ENCODE measurements at regions not wholly inside any gene's neighbourhood (a gene's known extent, or its start where the extent isn't known, plus 50 kb on each side); places are given as distances from the start of the nearest gene placed in this dataset.

DNA sequence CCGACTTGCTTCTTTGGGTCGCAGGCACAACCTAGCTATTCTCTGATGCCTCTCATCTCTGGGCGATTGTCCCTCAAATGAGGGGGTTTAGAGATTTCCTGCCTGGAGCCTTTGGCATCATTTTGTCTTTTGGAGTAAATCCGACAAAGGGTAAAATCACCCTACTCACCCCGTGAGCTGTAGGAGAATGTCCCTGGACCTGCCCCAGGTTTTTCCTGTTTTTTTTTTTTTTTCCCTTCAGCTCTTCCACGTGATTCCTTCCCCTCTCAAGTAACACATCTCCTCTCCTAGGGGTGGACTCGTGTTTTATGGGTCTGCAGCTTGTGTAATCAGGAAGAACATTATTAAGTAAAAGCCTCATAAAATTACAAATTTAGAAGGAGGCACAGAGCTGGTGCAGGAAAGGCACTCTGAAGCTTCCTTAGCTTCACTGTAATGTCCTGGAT lies 128.4 kb upstream of the ZNF746 start:
- no peak overlapping the region for H3K9ac ChIP-seq (replicated peaks in 1 of 4; ENCODE audit: extremely low read depth in 1 of 4, low read depth in 3 of 4, low read length in 3 of 4)
- no peak overlapping the region for H3K56ac ChIP-seq (replicated peaks; ENCODE audit: insufficient read length, low read depth, low read length)
- no peak for TF ChIP-seq BACH1 (IDR thresholded peaks at IDR 0.05; ENCODE audit: low read length)
- TF ChIP-seq MAFK (IDR thresholded peaks at IDR 0.05; ENCODE audit: low read depth, low read length): no peak
- no peak for TF ChIP-seq KDM1A (IDR thresholded peaks at IDR 0.05; ENCODE audit: borderline replicate concordance, low read length)
- no peak for TF ChIP-seq CREB1 (IDR thresholded peaks at IDR 0.05)
- TF ChIP-seq POLR2AphosphoS5 (IDR thresholded peaks at IDR 0.05; ENCODE audit: low read depth, low read length): no peak
- TF ChIP-seq TBP (IDR thresholded peaks at IDR 0.05; ENCODE audit: low read depth, low read length): no peak
- TF ChIP-seq TAF1 (IDR thresholded peaks at IDR 0.05; ENCODE audit: low read depth, low read length): no peak
- TF ChIP-seq SIRT6 (IDR thresholded peaks at IDR 0.05; ENCODE audit: low read length): no peak
- TF ChIP-seq JUND (IDR thresholded peaks at IDR 0.05; ENCODE audit: low read length): no peak
- TF ChIP-seq CHD1 (IDR thresholded peaks at IDR 0.05; ENCODE audit: low read depth, low read length): no peak
- H3K4me1 ChIP-seq (replicated peaks in 1 of 4; ENCODE audit: control insufficient read depth in 3 of 4, insufficient read depth in 4 of 4, low read length in 3 of 4): peaks cover 0 to 2% (median 0%) of the 10 kb centered on the region in 4 experiments; a peak in 3 of 7 replicates
- H2BK12ac ChIP-seq (ENCODE audit: low read depth, low read length): no peak overlapping the region
- no peak for DNase-seq (ENCODE audit: low read depth in 1 of 2, low spot score in 2 of 2)
- no peak overlapping the region for H3K18ac ChIP-seq (ENCODE audit: extremely low read depth, low read length)
- H2AK5ac ChIP-seq (ENCODE audit: low read depth, low read length): no peak overlapping the region
- H4K91ac ChIP-seq (replicated peaks; ENCODE audit: insufficient read length, low read length): no peak overlapping the region
- H4K5ac ChIP-seq (ENCODE audit: insufficient read length, low read depth, low read length): no peak overlapping the region
- peaks cover 13% of the 10 kb centered on the region; the same call in 1 of the 2 replicates for H3K79me1 ChIP-seq (ENCODE audit: low read depth, low read length)
- no peak overlapping the region for H2BK15ac ChIP-seq (ENCODE audit: low read length)
- H3K27ac ChIP-seq (ENCODE audit: low read depth, low read length): no peak overlapping the region
- ChIA-PET CTCF (ENCODE audit: partially characterized antibody) (interaction anchor here (0.6 to 3.4 kb wide), 24 partner anchors 10 to 1603 kb away, joined by 3 to 15 read pairs (median 4); no protein-coding TSS in a partner anchor), POLR2A (ENCODE audit: partially characterized antibody) (interaction anchor here (1.6 kb wide), 1 partner anchor 10 kb away, joined by 5 read pairs; no protein-coding TSS in a partner anchor)
- no peak overlapping the region for H3K23ac ChIP-seq (ENCODE audit: insufficient read length)
- peaks cover 3 to 27% of the 10 kb centered on the region in 2 experiments for H3K79me2 ChIP-seq (ENCODE audit: control insufficient read depth in 1 of 2, insufficient read depth in 2 of 2, low read length in 2 of 2)
- H3K4me3 ChIP-seq (ENCODE audit: extremely low read depth in 1 of 4, insufficient read depth in 2 of 4, low read depth in 3 of 4, low read length in 4 of 4): no peak overlapping the region
- no peak for FAIRE-seq
- no peak overlapping the region for H2BK120ac ChIP-seq (replicated peaks; ENCODE audit: low read depth, low read length)
- H2AFZ ChIP-seq (ENCODE audit: low read length): 0 out of 2 replicates have a peak overlapping the region, but pooled peaks have one; percentile 25
- H3K4ac ChIP-seq (replicated peaks; ENCODE audit: insufficient read length, low read depth, low read length): no peak overlapping the region
- no peaks in the 10 kb centered on the region for H3K27me3 ChIP-seq (replicated peaks in 1 of 4; ENCODE audit: control insufficient read depth in 3 of 4, extremely low read depth in 1 of 4, insufficient read depth in 3 of 4, low read length in 3 of 4)
- H4K8ac ChIP-seq (ENCODE audit: extremely low read depth, insufficient read depth, low read length): no peak overlapping the region
- no peak overlapping the region for H3K14ac ChIP-seq (ENCODE audit: insufficient read length)
- no peaks in the 10 kb centered on the region for H3K9me3 ChIP-seq (ENCODE audit: insufficient read depth in 2 of 2, low read depth in 1 of 2, low read length in 1 of 2)
- H3K23me2 ChIP-seq (ENCODE audit: low read depth, low read length): peaks cover 4% of the 10 kb centered on the region
- 68% methylated on average over 7 of the region's 7 CpGs; no CpG with 5 or more reads in 1 of the 2 experiments for WGBS, 2 experiments (ENCODE audit: extremely low coverage in 1 of 2, insufficient coverage in 1 of 2, insufficient read length in 1 of 2, insufficient replicate concordance in 2 of 2, low coverage in 1 of 2, low lambda C conversion rate in 2 of 2, missing lambda C conversion rate in 1 of 2)
- no peak overlapping the region for H2BK5ac ChIP-seq (ENCODE audit: low read depth, low read length)
- peaks cover under 1 to 3% (median under 1%) of the 10 kb centered on the region in 4 experiments; a peak in 5 of 8 replicates for H3K36me3 ChIP-seq (ENCODE audit: control insufficient read depth in 2 of 4, insufficient read depth in 4 of 4, low read length in 3 of 4)
- H3K4me2 ChIP-seq (ENCODE audit: insufficient read depth in 1 of 2, low read depth in 2 of 2, low read length in 2 of 2): no peak overlapping the region; a peak in 1 of 4 replicates
- no peak overlapping the region for H2BK20ac ChIP-seq (ENCODE audit: low read length)
- peaks cover 7 to 13% of the 10 kb centered on the region in 2 experiments for H4K20me1 ChIP-seq (replicated peaks in 1 of 2; ENCODE audit: control insufficient read depth in 1 of 2, insufficient read depth in 2 of 2, low read length in 2 of 2)

All from H1 (cell line).